ENCODE measurements at regions not wholly inside any gene's neighbourhood (a gene's known extent, or its start where the extent isn't known, plus 50 kb on each side); places are given as distances from the start of the nearest gene placed in this dataset.

GRCh38 chr12:123100882-123101281, 50.0 kb downstream of the PITPNM2 start:
- no peak for DNase-seq

- no peak for DNase-seq
Measured at GRCh38 chr12:123100450-123100849, 50.4 kb downstream of the PITPNM2 start.

- DNase-seq, result no peak
Measured at GRCh38 chr12:123099560-123100192, 51.2 kb downstream of the PITPNM2 start.

- no peak for DNase-seq
Measured at GRCh38 chr12:123098780-123099179, 52.1 kb downstream of the PITPNM2 start.

- DNase-seq, result peak; percentile 64
Measured at GRCh38 chr12:123097561-123098084, 53.3 kb downstream of the PITPNM2 start.

- no peak for DNase-seq
Measured at GRCh38 chr12:123096741-123097140, 54.1 kb downstream of the PITPNM2 start.

- no peak for DNase-seq
Measured at GRCh38 chr12:123096182-123096581, 54.7 kb downstream of the PITPNM2 start.

GRCh38 chr12:123095078-123095881, 55.6 kb downstream of the PITPNM2 start:
- no peak for DNase-seq

GRCh38 chr12:123094349-123095077, 56.4 kb downstream of the PITPNM2 start:
- peak; percentile 74 for DNase-seq

GRCh38 chr12:123092866-123093265, 58.0 kb downstream of the PITPNM2 start:
- no peak for DNase-seq

- no peak for DNase-seq
Measured at GRCh38 chr12:123091230-123092150, 59.4 kb downstream of the PITPNM2 start.

- DNase-seq, result no peak
Measured at GRCh38 chr12:123089631-123090353, 61.1 kb downstream of the PITPNM2 start.

GRCh38 chr12:123089140-123089539, 61.8 kb downstream of the PITPNM2 start:
- DNase-seq, result no peak

GRCh38 chr12:123085730-123086487, 65.0 kb downstream of the PITPNM2 start:
- DNase-seq, result no peak

- no peak for DNase-seq
Measured at GRCh38 chr12:123085066-123085465, 65.8 kb downstream of the PITPNM2 start.

- no peak for DNase-seq
Measured at GRCh38 chr12:123083661-123084571, 67.0 kb downstream of the PITPNM2 start.

GRCh38 chr12:123080634-123081033, 70.3 kb downstream of the PITPNM2 start:
- no peak for DNase-seq

GRCh38 chr12:123078531-123079155, 72.2 kb downstream of the PITPNM2 start:
- DNase-seq, result no peak

Data from renal pelvis (tissue), 1 donor.